K562 (cell line): ENCODE measurements at regions not wholly inside any gene's neighbourhood (a gene's known extent, or its start where the extent isn't known, plus 50 kb on each side); places are given as distances from the start of the nearest gene placed in this dataset.

Experiments
- ATAC-seq: fragments of 200-7000 bp; cut with Tn5 transposase; 3 replicates; pipeline ENCODE4 v1.9.1; 2020; ENCODE audit warnings: moderate library complexity
- BruUV-seq: library from RNA; stranded (reverse); fragments of 400-500 nt; replicated peaks from 2 replicates; lab custom pipeline; 2021; lab: Mats Ljungman, UMichigan
- CTCF ChIA-PET: fragments of 300-600 bp; formaldehyde crosslinking; extraction: SDS; loops from one replicate; lab custom pipeline; 2021; ENCODE audit warnings: low intra/inter-chr PET ratio; lab: Yijun Ruan, JAX
- POLR2A ChIA-PET: fragments of 300-600, 350-650 bp; sonication (Branson Sonifier 250); formaldehyde crosslinking; extraction: SDS; loops from one replicate; lab custom pipeline; 2021; ENCODE audit warnings: antibody characterized with exemption, inconsistent platforms; lab: Yijun Ruan, JAX
- DNase-seq, 4 experiments: peaks; one replicate each; pipeline versions ENCODE4 v3.0.0 to v3.0.0-alpha.2; 2011 to 2018; ENCODE audit warnings: low spot score in 3 of 4, mixed read lengths in 3 of 4; ENCODE audit errors: extremely low read depth in 1 of 4
- FAIRE-seq: peaks from 2 replicates; lab custom pipeline; 2011; peaks lifted over from hg19 to GRCh38; lab: Jason Lieb, UNC
- H2AFZ ChIP-seq: 2 replicates; pipeline ENCODE4 v1.6.0; 2011; ENCODE audit warnings: low read depth, low read length, control low read depth, inconsistent platforms
- H3K27ac ChIP-seq: fragments of 200-600 bp; 3 replicates; pipeline ENCODE4 v1.8.0; 2011; ENCODE audit warnings: low read depth, mild to moderate bottlenecking, control low read depth, inconsistent platforms, low read length, moderate library complexity, mixed read lengths; ENCODE audit errors: extremely low read depth
- H3K27me3 ChIP-seq, 2 experiments: fragments of 300-600 bp in 1 of 2; 2 replicates in 1 of 2; 3 replicates in 1 of 2; pipeline versions ENCODE4 v1.6.0 to v1.8.0; 2011; ENCODE audit warnings: inconsistent platforms in 2 of 2, low read length in 2 of 2, mild to moderate bottlenecking in 1 of 2, mixed read lengths in 1 of 2, moderate library complexity in 1 of 2; ENCODE audit not compliant: control insufficient read depth in 2 of 2, insufficient read depth in 2 of 2
- H3K36me3 ChIP-seq: fragments of 300-600 bp; 3 replicates; pipeline ENCODE4 v1.8.0; 2011; ENCODE audit warnings: mild to moderate bottlenecking, low read length, inconsistent platforms; ENCODE audit not compliant: control insufficient read depth, insufficient read depth
- H3K4me1 ChIP-seq, 2 experiments: fragments of 200-600 bp in 1 of 2; replicated peaks in 1 of 2; 2 replicates in 1 of 2; 3 replicates in 1 of 2; pipeline versions ENCODE4 v1.5.1 to v1.8.0; 2011; ENCODE audit warnings: inconsistent platforms in 2 of 2, low read length in 2 of 2, mild to moderate bottlenecking in 1 of 2, mixed read lengths in 1 of 2, moderate library complexity in 1 of 2; ENCODE audit not compliant: control insufficient read depth in 2 of 2, insufficient read depth in 2 of 2
- H3K4me2 ChIP-seq: 2 replicates; pipeline ENCODE4 v1.6.1; 2011; ENCODE audit warnings: low read length, control low read depth, inconsistent platforms, mixed read lengths; ENCODE audit not compliant: insufficient read depth
- H3K4me3 ChIP-seq: fragments of 200-600 bp; sonication (generic), shearing (Covaris generic); 2 replicates; pipeline ENCODE4 v1.5.1; 2016; ENCODE audit warnings: control low read depth, inconsistent platforms
- H3K79me2 ChIP-seq: fragments of 200-600 bp; 3 replicates; pipeline ENCODE4 v1.8.0; 2011; ENCODE audit warnings: low read length, inconsistent platforms; ENCODE audit not compliant: control insufficient read depth, insufficient read depth
- H3K9ac ChIP-seq, 2 experiments: 2 replicates each; pipeline versions ENCODE4 v1.6.0 to v1.6.1; 2011; ENCODE audit warnings: low read depth in 2 of 2, low read length in 2 of 2, control low read depth in 1 of 2, inconsistent platforms in 1 of 2, mild to moderate bottlenecking in 1 of 2, mixed read lengths in 1 of 2; ENCODE audit not compliant: insufficient read depth in 1 of 2
- H3K9me1 ChIP-seq: one replicate; pipeline ENCODE4 v1.6.0; 2011; ENCODE audit warnings: inconsistent platforms, mild to moderate bottlenecking, low read length, moderate library complexity; ENCODE audit not compliant: control insufficient read depth, insufficient read depth
- H3K9me3 ChIP-seq: replicated peaks from 2 replicates; pipeline ENCODE4 v1.5.1; 2011; ENCODE audit warnings: low read depth, low read length, inconsistent platforms; ENCODE audit not compliant: control insufficient read depth, insufficient read depth
- H4K20me1 ChIP-seq: replicated peaks from 2 replicates; pipeline ENCODE4 v1.6.1; 2011; ENCODE audit warnings: low read length, inconsistent platforms, mixed read lengths; ENCODE audit not compliant: control insufficient read depth, insufficient read depth
- CBFA2T3 ChIP-seq: fragments of 450-650 bp; IDR thresholded peaks from 2 replicates; pipeline ENCODE4 v1.6.1; 2017
- CBX1 ChIP-seq: sonication (generic); IDR thresholded peaks from 2 replicates; pipeline ENCODE4 v1.6.1; 2016; ENCODE audit warnings: antibody characterized with exemption, low read depth, mild to moderate bottlenecking
- CBX3 ChIP-seq, 2 experiments: IDR thresholded peaks; 1 replicate in 1 of 2; 2 replicates in 1 of 2; pipeline ENCODE4 v1.6.1; 2012; ENCODE audit warnings: inconsistent platforms in 2 of 2, low read length in 2 of 2, borderline replicate concordance in 1 of 2, control low read depth in 1 of 2
- CBX5 ChIP-seq: IDR thresholded peaks from 2 replicates; pipeline ENCODE4 v1.6.1; 2014; ENCODE audit warnings: low read depth, borderline replicate concordance
- FOXJ2 ChIP-seq: fragments of 200-800 bp; sonication (Bioruptor generic); IDR thresholded peaks from 2 replicates; pipeline ENCODE4 v1.6.1; 2016; ENCODE audit warnings: missing genetic modification characterization, missing compliant biosample characterization
- HMG20B ChIP-seq: fragments of 250-450 bp; sonication (Bioruptor Pico); IDR thresholded peaks from 2 replicates; pipeline ENCODE4 v1.5.0; 2021; ENCODE audit warnings: mild to moderate bottlenecking
- PHB ChIP-seq: fragments of 250-450 bp; sonication (Bioruptor Pico); IDR thresholded peaks from 2 replicates; pipeline ENCODE4 v1.5.0; 2021
- POLR2H ChIP-seq: IDR thresholded peaks from 2 replicates; pipeline ENCODE4 v1.6.1; 2016; ENCODE audit warnings: missing genetic modification characterization, low read depth, mild to moderate bottlenecking, control low read depth, missing compliant biosample characterization, moderate library complexity
- TRIM28 ChIP-seq: fragments of 450-650 bp; IDR thresholded peaks from 2 replicates; pipeline ENCODE4 v1.6.1; 2017
- ZFP36 ChIP-seq: fragments of 150-350 bp; IDR thresholded peaks from 2 replicates; pipeline ENCODE4 v1.6.1; 2018; ENCODE audit warnings: low read length, low read depth; ENCODE audit not compliant: partially characterized antibody
- ZNF668 ChIP-seq: fragments of 250-450 bp; sonication (Bioruptor Pico); IDR thresholded peaks from 2 replicates; pipeline ENCODE4 v1.8.0; 2022; ENCODE audit warnings: mild to moderate bottlenecking, inconsistent platforms
- WGBS: fragments of 100-300 bp; shearing (Covaris generic); methylation state at CpG from one replicate; pipeline ENCODE4 v1.1.6; 2016; ENCODE audit warnings: low coverage, mixed read lengths; ENCODE audit not compliant: insufficient coverage; ENCODE audit errors: missing lambda C conversion rate; 5-methylcytosine and 5-hydroxymethylcytosine counted together
- in situ Hi-C: fragments of 300-500 bp; cut with MboI; formaldehyde crosslinking; loops from 4 replicates; pipeline ENCODE4 v1.15.0; 2018; ENCODE audit warnings: inconsistent platforms, mixed read lengths
- intact Hi-C: fragments of 100-400 bp; cut with micrococcal nuclease; formaldehyde crosslinking; loops from 2 replicates; pipeline ENCODE4 v1.14.2; 2022
- TF ChIP-seq, protein P1 (sequence below): IDR thresholded peaks from 2 replicates; pipeline ENCODE4 v1.6.1; 2016; ENCODE audit warnings: missing genetic modification characterization, missing compliant biosample characterization
- TF ChIP-seq, protein P2 (sequence below): fragments of 450-650 bp; IDR thresholded peaks from 2 replicates; pipeline ENCODE4 v1.6.1; 2016; ENCODE audit warnings: mild to moderate bottlenecking
- TF ChIP-seq, protein P3 (sequence below): fragments of 450-650 bp; IDR thresholded peaks from 2 replicates; pipeline ENCODE4 v1.6.1; 2018; ENCODE audit warnings: mild to moderate bottlenecking, low read depth; ENCODE audit not compliant: partially characterized antibody
- TF ChIP-seq, protein P4 (sequence below): fragments of 250-450 bp; sonication (Bioruptor Pico); IDR thresholded peaks from 2 replicates; pipeline ENCODE4 v1.6.1; 2021; ENCODE audit warnings: mild to moderate bottlenecking
- TF ChIP-seq, protein P5 (sequence below): fragments of 250-450 bp; sonication (Bioruptor Pico); IDR thresholded peaks from 2 replicates; pipeline ENCODE4 v1.8.0; 2021; ENCODE audit warnings: moderate library complexity, mild to moderate bottlenecking, inconsistent platforms

DNA sequence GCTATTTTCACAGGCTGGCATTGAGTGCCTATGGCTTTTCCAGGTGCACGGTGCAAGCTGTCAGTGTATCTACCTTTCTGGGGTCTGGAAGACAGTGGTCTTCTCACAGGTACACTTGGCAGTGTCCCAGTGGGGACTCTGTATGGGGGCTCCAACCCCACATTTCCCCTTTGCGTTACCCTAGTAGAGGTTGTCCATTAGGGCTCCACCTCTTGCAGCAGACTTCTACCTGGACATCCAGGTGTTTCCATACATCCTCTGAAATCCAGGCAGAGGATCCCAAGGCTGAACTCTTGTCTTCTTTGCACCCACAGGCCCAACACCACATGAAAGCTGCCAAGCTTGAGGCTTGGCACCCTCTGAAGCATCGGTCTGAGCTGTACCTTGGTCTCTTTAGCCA, 735.7 kb upstream of the INTU start:
- Histone ChIP-seq H3K4me2 (no peak overlapping the region), H3K9me3 (peaks cover 32% of the 10 kb centered on the region), H3K9ac (no peak overlapping the region), H3K27ac (no peak overlapping the region), H3K27me3 (no peaks in the 10 kb centered on the region), H3K4me1 (no peaks in the 10 kb centered on the region), H3K4me3 (no peak overlapping the region), H3K79me2 (0 out of 3 replicates have a peak, but pooled peaks cover 19% of the 10 kb centered on the region), H2AFZ (no peak overlapping the region), H3K36me3 (peaks cover 80% of the 10 kb centered on the region), H4K20me1 (no peaks in the 10 kb centered on the region), H3K9me1 (no peaks in the 10 kb centered on the region)
- FAIRE-seq = no peak
- in situ Hi-C loops = no loop called here
- POLR2A ChIA-PET = no interaction called here
- intact Hi-C loops = no loop called here
- no peak for ATAC-seq
- DNase-seq = no peak
- 80% methylated on average over 3 of the region's 3 CpGs for WGBS
- CTCF ChIA-PET = no interaction called here
- BruUV-seq = no TSS peak
- TF ChIP-seq, protein P1, sequence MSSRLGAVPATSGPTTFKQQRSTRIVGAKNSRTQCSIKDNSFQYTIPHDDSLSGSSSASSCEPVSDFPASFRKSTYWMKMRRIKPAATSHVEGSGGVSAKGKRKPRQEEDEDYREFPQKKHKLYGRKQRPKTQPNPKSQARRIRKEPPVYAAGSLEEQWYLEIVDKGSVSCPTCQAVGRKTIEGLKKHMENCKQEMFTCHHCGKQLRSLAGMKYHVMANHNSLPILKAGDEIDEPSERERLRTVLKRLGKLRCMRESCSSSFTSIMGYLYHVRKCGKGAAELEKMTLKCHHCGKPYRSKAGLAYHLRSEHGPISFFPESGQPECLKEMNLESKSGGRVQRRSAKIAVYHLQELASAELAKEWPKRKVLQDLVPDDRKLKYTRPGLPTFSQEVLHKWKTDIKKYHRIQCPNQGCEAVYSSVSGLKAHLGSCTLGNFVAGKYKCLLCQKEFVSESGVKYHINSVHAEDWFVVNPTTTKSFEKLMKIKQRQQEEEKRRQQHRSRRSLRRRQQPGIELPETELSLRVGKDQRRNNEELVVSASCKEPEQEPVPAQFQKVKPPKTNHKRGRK (tag) = no peak
- TF ChIP-seq, protein P2, sequence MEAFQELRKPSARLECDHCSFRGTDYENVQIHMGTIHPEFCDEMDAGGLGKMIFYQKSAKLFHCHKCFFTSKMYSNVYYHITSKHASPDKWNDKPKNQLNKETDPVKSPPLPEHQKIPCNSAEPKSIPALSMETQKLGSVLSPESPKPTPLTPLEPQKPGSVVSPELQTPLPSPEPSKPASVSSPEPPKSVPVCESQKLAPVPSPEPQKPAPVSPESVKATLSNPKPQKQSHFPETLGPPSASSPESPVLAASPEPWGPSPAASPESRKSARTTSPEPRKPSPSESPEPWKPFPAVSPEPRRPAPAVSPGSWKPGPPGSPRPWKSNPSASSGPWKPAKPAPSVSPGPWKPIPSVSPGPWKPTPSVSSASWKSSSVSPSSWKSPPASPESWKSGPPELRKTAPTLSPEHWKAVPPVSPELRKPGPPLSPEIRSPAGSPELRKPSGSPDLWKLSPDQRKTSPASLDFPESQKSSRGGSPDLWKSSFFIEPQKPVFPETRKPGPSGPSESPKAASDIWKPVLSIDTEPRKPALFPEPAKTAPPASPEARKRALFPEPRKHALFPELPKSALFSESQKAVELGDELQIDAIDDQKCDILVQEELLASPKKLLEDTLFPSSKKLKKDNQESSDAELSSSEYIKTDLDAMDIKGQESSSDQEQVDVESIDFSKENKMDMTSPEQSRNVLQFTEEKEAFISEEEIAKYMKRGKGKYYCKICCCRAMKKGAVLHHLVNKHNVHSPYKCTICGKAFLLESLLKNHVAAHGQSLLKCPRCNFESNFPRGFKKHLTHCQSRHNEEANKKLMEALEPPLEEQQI = 0 out of 2 replicates have a peak, but pooled peaks have one; percentile 35
- TF ChIP-seq CBX3 (IDR thresholded peaks at IDR 0.05; ENCODE audit: borderline replicate concordance in 1 of 2, low read length in 2 of 2) (peak in 1 of 2 experiments; percentile 87; a peak in 2 of 3 replicates), CBX5 (peak; percentile 89), TRIM28 (peak; percentile 88), PHB (CRISPR knock-in tag) (no peak), ZFP36 (peak; percentile 53), HMG20B (CRISPR knock-in tag) (no peak), ZNF668 (CRISPR knock-in tag) (no peak), CBFA2T3 (no peak), POLR2H (tag) (no peak), FOXJ2 (tag) (no peak), CBX1 (0 out of 2 replicates have a peak, but pooled peaks have one; percentile 63)
- TF ChIP-seq, protein P3, sequence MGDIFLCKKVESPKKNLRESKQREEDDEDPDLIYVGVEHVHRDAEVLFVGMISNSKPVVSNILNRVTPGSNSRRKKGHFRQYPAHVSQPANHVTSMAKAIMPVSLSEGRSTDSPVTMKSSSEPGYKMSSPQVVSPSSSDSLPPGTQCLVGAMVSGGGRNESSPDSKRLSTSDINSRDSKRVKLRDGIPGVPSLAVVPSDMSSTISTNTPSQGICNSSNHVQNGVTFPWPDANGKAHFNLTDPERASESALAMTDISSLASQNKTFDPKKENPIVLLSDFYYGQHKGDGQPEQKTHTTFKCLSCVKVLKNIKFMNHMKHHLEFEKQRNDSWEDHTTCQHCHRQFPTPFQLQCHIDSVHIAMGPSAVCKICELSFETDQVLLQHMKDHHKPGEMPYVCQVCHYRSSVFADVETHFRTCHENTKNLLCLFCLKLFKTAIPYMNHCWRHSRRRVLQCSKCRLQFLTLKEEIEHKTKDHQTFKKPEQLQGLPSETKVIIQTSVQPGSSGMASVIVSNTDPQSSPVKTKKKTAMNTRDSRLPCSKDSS = peak; percentile 70
- TF ChIP-seq, protein P4, sequence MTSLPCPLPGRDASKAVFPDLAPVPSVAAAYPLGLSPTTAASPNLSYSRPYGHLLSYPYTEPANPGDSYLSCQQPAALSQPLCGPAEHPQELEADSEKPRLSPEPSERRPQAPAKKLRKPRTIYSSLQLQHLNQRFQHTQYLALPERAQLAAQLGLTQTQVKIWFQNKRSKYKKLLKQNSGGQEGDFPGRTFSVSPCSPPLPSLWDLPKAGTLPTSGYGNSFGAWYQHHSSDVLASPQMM (CRISPR knock-in tag) = no peak
- TF ChIP-seq, protein P5, sequence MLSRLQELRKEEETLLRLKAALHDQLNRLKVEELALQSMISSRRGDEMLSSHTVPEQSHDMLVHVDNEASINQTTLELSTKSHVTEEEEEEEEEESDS (CRISPR knock-in tag) = no peak
